SK-N-SH (cell line): ENCODE measurements at regions not wholly inside any gene's neighbourhood (a gene's known extent, or its start where the extent isn't known, plus 50 kb on each side); places are given as distances from the start of the nearest gene placed in this dataset.
A peak's percentile ranks its signal among the peaks of the same experiment; 100 is the strongest.

Source experiments
- CTCF ChIA-PET: fragments of 300-600, 350-600 bp; formaldehyde crosslinking; extraction: SDS; loops from one replicate; lab custom pipeline; 2021; lab: Yijun Ruan, JAX
- POLR2A ChIA-PET: fragments of 350-600 bp; sonication (Branson Sonifier 250); formaldehyde crosslinking; extraction: SDS; loops from one replicate; lab custom pipeline; 2020; ENCODE audit warnings: antibody characterized with exemption, inconsistent platforms; lab: Yijun Ruan, JAX
- DNase-seq: peaks from one replicate; pipeline ENCODE4 v3.0.0; 2012
- H2AFZ ChIP-seq: fragments of 200-600 bp; sonication (generic); 2 replicates; pipeline ENCODE4 v1.8.1; 2016; ENCODE audit warnings: antibody characterized with exemption, mild to moderate bottlenecking, low read depth
- H3F3A ChIP-seq: fragments of 200-600 bp; sonication (generic); replicated peaks from 2 replicates; pipeline ENCODE3; 2016; ENCODE audit warnings: antibody characterized with exemption, mild to moderate bottlenecking; ENCODE audit not compliant: insufficient read depth
- H3K27ac ChIP-seq, 2 experiments: fragments of 200-500 bp in 1 of 2; fragments of 200-600 bp in 1 of 2; sonication (Bioruptor generic) in 1 of 2; sonication (generic), shearing (Covaris generic) in 1 of 2; 2 replicates each; pipeline versions ENCODE4 v1.5.1 to v1.6.1; 2014 to 2016; ENCODE audit warnings: low read depth in 2 of 2, inconsistent platforms in 1 of 2, low read length in 1 of 2, mild to moderate bottlenecking in 1 of 2, mixed read lengths in 1 of 2
- H3K27me3 ChIP-seq: fragments of 200-600 bp; sonication (generic), shearing (Covaris generic); 2 replicates; pipeline ENCODE4 v1.6.1; 2016; ENCODE audit warnings: mixed run types; ENCODE audit not compliant: insufficient read depth
- H3K36me3 ChIP-seq, 2 experiments: fragments of 200-500 bp in 1 of 2; fragments of 200-600 bp in 1 of 2; sonication (Bioruptor generic) in 1 of 2; sonication (generic) in 1 of 2; replicated peaks in 1 of 2; 2 replicates each; pipeline versions ENCODE3 to v1.5.1; 2014 to 2016; ENCODE audit warnings: low read length in 1 of 2, mild to moderate bottlenecking in 1 of 2; ENCODE audit not compliant: insufficient read depth in 2 of 2, control insufficient read depth in 1 of 2
- H3K4me1 ChIP-seq, 2 experiments: fragments of 200-500 bp in 1 of 2; fragments of 200-600 bp in 1 of 2; sonication (Bioruptor generic) in 1 of 2; sonication (generic), shearing (Covaris generic) in 1 of 2; 2 replicates each; pipeline versions ENCODE4 v1.5.1 to v1.6.1; 2014 to 2016; ENCODE audit warnings: low read depth in 1 of 2, low read length in 1 of 2, mixed run types in 1 of 2; ENCODE audit not compliant: insufficient read depth in 2 of 2, control insufficient read depth in 1 of 2
- H3K4me2 ChIP-seq: fragments of 200-600 bp; sonication (generic), shearing (Covaris generic); 2 replicates; pipeline ENCODE4 v1.6.1; 2017; ENCODE audit warnings: mixed run types
- H3K4me3 ChIP-seq, 2 experiments: fragments of 200-500 bp in 1 of 2; fragments of 200-600 bp in 1 of 2; sonication (Bioruptor generic) in 1 of 2; sonication (generic), shearing (Covaris generic) in 1 of 2; 2 replicates each; pipeline versions ENCODE4 v1.5.1 to v1.8.1; 2014 to 2016; ENCODE audit warnings: low read depth in 2 of 2, inconsistent platforms in 1 of 2, low read length in 1 of 2, mild to moderate bottlenecking in 1 of 2, mixed read lengths in 1 of 2, moderate library complexity in 1 of 2
- H3K79me2 ChIP-seq: fragments of 200-600 bp; sonication (generic); 2 replicates; pipeline ENCODE4 v1.8.1; 2017; ENCODE audit warnings: mild to moderate bottlenecking; ENCODE audit not compliant: insufficient read depth
- H3K9ac ChIP-seq: fragments of 200-600 bp; sonication (generic); 2 replicates; pipeline ENCODE4 v1.6.1; 2017; ENCODE audit warnings: mixed run types
- H3K9me2 ChIP-seq: fragments of 200-600 bp; sonication (generic); 2 replicates; pipeline ENCODE4 v1.6.1; 2017; ENCODE audit warnings: mixed run types
- H3K9me3 ChIP-seq: fragments of 200-600 bp; sonication (generic); 2 replicates; pipeline ENCODE4 v1.6.1; 2017; ENCODE audit warnings: mixed run types, mild to moderate bottlenecking, moderate library complexity
- H4K20me1 ChIP-seq: fragments of 200-600 bp; sonication (generic); 2 replicates; pipeline ENCODE4 v1.6.1; 2017; ENCODE audit warnings: mild to moderate bottlenecking, mixed run types; ENCODE audit not compliant: insufficient read depth
- ELF1 ChIP-seq: IDR thresholded peaks from 2 replicates; pipeline ENCODE4 v1.4.0; 2012
- EP300 ChIP-seq, 2 experiments: IDR thresholded peaks; 2 replicates each; pipeline versions ENCODE4 v1.4.0 to v1.6.1; 2012; ENCODE audit warnings: borderline replicate concordance in 1 of 2, low read depth in 1 of 2, low read length in 1 of 2
- FOXJ3 ChIP-seq: sonication (generic); formaldehyde crosslinking; IDR thresholded peaks from 2 replicates; pipeline ENCODE4 v1.5.1; 2020; ENCODE audit warnings: mild to moderate bottlenecking, missing genetic modification reagents
- GATA2 ChIP-seq: sonication (generic); formaldehyde crosslinking; IDR thresholded peaks from 2 replicates; pipeline ENCODE4 v1.5.0; 2020; ENCODE audit warnings: mild to moderate bottlenecking, missing genetic modification reagents
- JUND ChIP-seq: IDR thresholded peaks from 2 replicates; pipeline ENCODE4 v1.4.0; 2012
- MXI1 ChIP-seq: IDR thresholded peaks from 2 replicates; pipeline ENCODE4 v1.6.1; 2012; ENCODE audit warnings: mild to moderate bottlenecking, low read depth, low read length, improper control_type of control experiment
- RAD21 ChIP-seq: IDR thresholded peaks from 2 replicates; pipeline ENCODE4 v1.6.1; 2012; ENCODE audit warnings: mild to moderate bottlenecking, low read length
- RCOR1 ChIP-seq: fragments of 150-350 bp; IDR thresholded peaks from 2 replicates; pipeline ENCODE4 v1.6.1; 2017; ENCODE audit warnings: antibody characterized with exemption, low read length
- RFX5 ChIP-seq: IDR thresholded peaks from 2 replicates; pipeline ENCODE4 v1.6.1; 2012; ENCODE audit warnings: mild to moderate bottlenecking, improper control_type of control experiment, low read length
- TAF1 ChIP-seq: IDR thresholded peaks from 2 replicates; pipeline ENCODE4 v1.6.1; 2012; ENCODE audit warnings: low read depth, mild to moderate bottlenecking, low read length, moderate library complexity, borderline replicate concordance
- TCF12 ChIP-seq: IDR thresholded peaks from 2 replicates; pipeline ENCODE4 v1.4.0; 2012
- TEAD4 ChIP-seq: IDR thresholded peaks from 2 replicates; pipeline ENCODE4 v1.4.0; 2012; ENCODE audit warnings: mild to moderate bottlenecking, borderline replicate concordance; ENCODE audit not compliant: insufficient read depth
- WGBS: methylation state at CpG from one replicate; pipeline ENCODE4 v1.1.6; 2017; ENCODE audit warnings: low lambda C conversion rate; 5-methylcytosine and 5-hydroxymethylcytosine counted together

GRCh38 chr20:39214828-39215227, 252.7 kb downstream of the DHX35 start:
- 0% methylated on average over 1 of the region's 2 CpGs for WGBS
- Histone ChIP-seq H3K27ac (no peak overlapping the region), H3K36me3 (no peaks in the 10 kb centered on the region), H3K4me3 (no peak overlapping the region), H3K79me2 (no peaks in the 10 kb centered on the region), H3K9me2 (no peaks in the 10 kb centered on the region), H2AFZ (no peak overlapping the region)
- CTCF ChIA-PET = interaction anchor here (0.7 to 4.1 kb wide), 17 partner anchors 8 to 1748 kb away, joined by 3 to 20 read pairs (median 5); no protein-coding TSS in a partner anchor
- TF ChIP-seq RAD21 (peak; percentile 57), TAF1 (no peak), GATA2 (CRISPR knock-in tag) (no peak), RFX5 (no peak), MXI1 (no peak)
- TF ChIP-seq, all 33 proteins: peak for 1
- H3K9ac ChIP-seq = no peak overlapping the region
- H3K9me3 ChIP-seq = 0 out of 2 replicates have a peak, but pooled peaks cover 4% of the 10 kb centered on the region
- H3K4me1 ChIP-seq = peaks cover 0 to 17% of the 10 kb centered on the region in 2 experiments; a peak in 2 of 4 replicates
- no peaks in the 10 kb centered on the region for H4K20me1 ChIP-seq
- POLR2A ChIA-PET = no interaction called here
- H3K4me2 ChIP-seq = no peak overlapping the region
- H3F3A ChIP-seq = no peaks in the 10 kb centered on the region
- H3K27me3 ChIP-seq = no peaks in the 10 kb centered on the region
- DNase-seq = peak; percentile 42

- Histone ChIP-seq H3K9ac (no peak overlapping the region), H3K79me2 (no peaks in the 10 kb centered on the region), H3K36me3 (no peaks in the 10 kb centered on the region), H3K4me3 (no peak overlapping the region), H3K27me3 (no peaks in the 10 kb centered on the region)
- CTCF ChIA-PET = interaction anchor here (0.8 to 4.1 kb wide), 13 partner anchors 9 to 660 kb away, joined by 3 to 20 read pairs (median 5); no protein-coding TSS in a partner anchor
- TF ChIP-seq ELF1 = no peak
- peak in 1 of 2 experiments; percentile 48; a peak in 1 of 4 replicates for TF ChIP-seq EP300 (IDR thresholded peaks at IDR 0.05; ENCODE audit: borderline replicate concordance in 1 of 2, low read depth in 1 of 2, low read length in 1 of 2)
- TF ChIP-seq TCF12 = 0 out of 2 replicates have a peak, but pooled peaks have one; percentile 5
- 0 out of 2 replicates have a peak, but pooled peaks have one; percentile 26 for TF ChIP-seq TEAD4
- no peak for TF ChIP-seq JUND
- peak; percentile 60 for TF ChIP-seq FOXJ3
- TF ChIP-seq GATA2 (CRISPR knock-in tag) = peak; percentile 80
- TF ChIP-seq RCOR1 = peak; percentile 32; the same call in 1 of the 2 replicates
- TF ChIP-seq, all 33 proteins: peak for 6
- peak overlapping the region in 1 of 2 experiments; percentile 43; a peak in 1 of 4 replicates for H3K27ac ChIP-seq
- no peak overlapping the region for H2AFZ ChIP-seq
- H3K4me1 ChIP-seq = peaks cover 0 to 17% of the 10 kb centered on the region in 2 experiments; a peak in 2 of 4 replicates
- H4K20me1 ChIP-seq = no peaks in the 10 kb centered on the region
- 8% methylated on average over 3 of the region's 3 CpGs for whole genome bisulfite sequencing
- H3K9me3 ChIP-seq = 0 out of 2 replicates have a peak, but pooled peaks cover 4% of the 10 kb centered on the region
- POLR2A ChIA-PET = no interaction called here
- H3K9me2 ChIP-seq = no peaks in the 10 kb centered on the region
- H3K4me2 ChIP-seq = no peak overlapping the region
- DNase-seq = peak; percentile 36
- no peaks in the 10 kb centered on the region for H3F3A ChIP-seq
Observed at GRCh38 chr20:39213476-39214145, 251.5 kb downstream of the DHX35 start.
